ENCODE measurements at regions not wholly inside any gene's neighbourhood (a gene's known extent, or its start where the extent isn't known, plus 50 kb on each side); places are given as distances from the start of the nearest gene placed in this dataset.

DNA sequence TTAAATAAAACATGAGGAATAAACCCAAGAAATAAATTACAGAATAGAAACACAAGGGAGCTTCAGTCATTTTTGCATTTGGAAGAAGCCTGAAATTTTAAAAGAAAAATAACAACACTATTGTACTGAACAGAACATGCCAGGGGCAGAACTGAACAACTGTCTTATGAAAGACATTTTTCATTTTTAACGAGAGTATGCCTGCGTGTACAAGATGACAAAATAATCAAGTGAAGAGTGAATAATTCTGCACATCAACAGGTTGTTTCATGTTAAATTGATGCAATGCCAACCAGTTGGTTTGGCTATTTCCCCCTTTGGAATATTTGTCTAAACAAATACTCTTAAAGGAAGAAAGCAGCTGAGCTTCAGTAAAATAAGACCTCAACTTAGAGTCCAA, 103.3 kb upstream of the BTG1 start:
- TF ChIP-seq, protein P1, sequence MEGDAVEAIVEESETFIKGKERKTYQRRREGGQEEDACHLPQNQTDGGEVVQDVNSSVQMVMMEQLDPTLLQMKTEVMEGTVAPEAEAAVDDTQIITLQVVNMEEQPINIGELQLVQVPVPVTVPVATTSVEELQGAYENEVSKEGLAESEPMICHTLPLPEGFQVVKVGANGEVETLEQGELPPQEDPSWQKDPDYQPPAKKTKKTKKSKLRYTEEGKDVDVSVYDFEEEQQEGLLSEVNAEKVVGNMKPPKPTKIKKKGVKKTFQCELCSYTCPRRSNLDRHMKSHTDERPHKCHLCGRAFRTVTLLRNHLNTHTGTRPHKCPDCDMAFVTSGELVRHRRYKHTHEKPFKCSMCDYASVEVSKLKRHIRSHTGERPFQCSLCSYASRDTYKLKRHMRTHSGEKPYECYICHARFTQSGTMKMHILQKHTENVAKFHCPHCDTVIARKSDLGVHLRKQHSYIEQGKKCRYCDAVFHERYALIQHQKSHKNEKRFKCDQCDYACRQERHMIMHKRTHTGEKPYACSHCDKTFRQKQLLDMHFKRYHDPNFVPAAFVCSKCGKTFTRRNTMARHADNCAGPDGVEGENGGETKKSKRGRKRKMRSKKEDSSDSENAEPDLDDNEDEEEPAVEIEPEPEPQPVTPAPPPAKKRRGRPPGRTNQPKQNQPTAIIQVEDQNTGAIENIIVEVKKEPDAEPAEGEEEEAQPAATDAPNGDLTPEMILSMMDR (IDR thresholded peaks at IDR 0.05) = no peak
- intact Hi-C loops (cut with DNase I, micrococcal nuclease) = no loop called here
- no peaks in the 10 kb centered on the region for H3K4me1 ChIP-seq (ENCODE audit: low read depth)
- no peak for DNase-seq
- no peak overlapping the region for H3K4me3 ChIP-seq
- ATAC-seq = no peak
- H3K36me3 ChIP-seq (ENCODE audit: low read depth) = no peaks in the 10 kb centered on the region
- H3K9me3 ChIP-seq = no peaks in the 10 kb centered on the region

DNA sequence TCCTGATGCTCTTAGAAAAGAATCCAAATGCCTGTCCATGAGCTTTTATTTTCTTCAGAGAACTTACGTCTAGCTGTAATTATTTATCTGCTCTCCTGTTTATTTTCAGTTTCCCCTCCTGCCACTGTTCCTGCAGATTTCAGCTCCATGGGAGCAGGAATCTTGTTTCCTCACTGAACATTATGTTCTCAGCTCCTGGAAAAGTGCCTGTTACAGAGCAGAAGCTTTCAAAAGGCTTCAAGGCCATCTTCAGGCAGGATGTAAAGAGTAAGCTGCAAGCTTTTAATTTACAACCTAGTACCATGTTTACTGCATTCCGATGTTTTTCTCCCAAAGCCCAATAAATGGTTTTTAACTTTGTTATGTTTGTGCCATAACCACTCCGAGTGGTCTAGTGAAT, 98.4 kb upstream of the BTG1 start:
- no peaks in the 10 kb centered on the region for H3K36me3 ChIP-seq (ENCODE audit: low read depth)
- intact Hi-C loops (cut with DNase I, micrococcal nuclease) = no loop called here
- no peaks in the 10 kb centered on the region for H3K9me3 ChIP-seq
- peak in 1 of 3 donors; percentile 12 for DNase-seq
- H3K4me3 ChIP-seq = no peak overlapping the region
- no peaks in the 10 kb centered on the region for H3K4me1 ChIP-seq (ENCODE audit: low read depth)
- TF ChIP-seq, protein P1 (IDR thresholded peaks at IDR 0.05) = no peak
- ATAC-seq = no peak

DNA sequence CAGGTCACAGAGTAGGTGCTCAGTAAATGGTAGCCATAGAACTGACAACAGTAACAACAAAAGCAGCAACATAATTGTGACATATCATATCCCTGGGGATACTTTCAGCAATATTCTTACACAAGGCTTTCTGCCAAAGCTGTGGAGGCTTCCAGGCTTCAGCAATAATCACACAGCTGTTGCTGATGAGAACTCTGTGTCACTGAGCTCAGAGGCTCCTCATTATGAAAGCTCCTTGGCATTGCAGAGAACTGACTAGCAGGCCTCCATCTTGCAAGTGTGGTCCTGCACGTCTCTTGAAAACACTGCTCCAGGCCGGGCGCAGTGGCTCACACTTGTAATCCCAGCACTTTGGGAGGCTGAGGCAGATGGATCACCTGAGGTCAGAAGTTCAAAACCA, 97.3 kb upstream of the BTG1 start:
- H3K4me1 ChIP-seq (ENCODE audit: low read depth) = no peaks in the 10 kb centered on the region
- TF ChIP-seq, protein P1 (IDR thresholded peaks at IDR 0.05) = no peak
- ATAC-seq (no peak), DNase-seq (no peak)
- no peaks in the 10 kb centered on the region for H3K36me3 ChIP-seq (ENCODE audit: low read depth)
- no peaks in the 10 kb centered on the region for H3K9me3 ChIP-seq
- intact Hi-C loops (cut with DNase I, micrococcal nuclease) = no loop called here
- no peak overlapping the region for H3K4me3 ChIP-seq

DNA sequence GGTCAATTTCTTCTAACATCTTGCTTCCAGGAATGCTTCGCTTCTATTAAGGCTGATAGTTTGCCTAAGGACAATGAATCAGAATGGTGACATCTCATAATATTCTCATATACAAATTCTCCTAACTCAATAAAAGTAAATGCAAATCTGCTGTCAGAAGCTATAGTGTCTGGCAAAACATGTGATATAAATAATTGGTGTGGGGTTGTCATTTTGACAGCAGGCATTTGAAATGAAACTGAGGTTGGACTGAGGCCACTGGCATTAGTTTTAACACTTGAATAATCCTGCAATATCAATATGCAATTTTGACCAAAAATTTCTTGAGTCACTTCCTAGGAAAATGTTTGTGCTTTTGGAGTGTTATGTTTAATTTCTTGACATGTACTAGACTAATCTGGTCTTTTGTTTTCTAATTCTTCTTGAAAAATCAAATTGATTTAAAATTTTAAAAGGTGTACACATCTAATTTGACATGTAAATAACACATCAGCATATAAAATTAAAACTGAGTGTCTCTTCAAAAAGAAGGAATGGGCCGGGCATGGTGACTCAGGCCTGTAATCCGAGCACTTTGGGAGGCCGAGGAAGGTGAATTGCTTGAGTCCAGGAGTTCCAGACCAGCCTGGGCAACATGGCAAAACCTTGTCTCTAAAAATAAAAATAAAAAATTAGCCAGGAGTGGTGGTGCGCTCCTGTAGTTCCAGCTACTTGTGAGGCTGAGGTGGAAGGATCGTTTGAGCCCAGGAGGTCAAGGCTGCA, 92.3 kb upstream of the BTG1 start:
- intact Hi-C loops (cut with DNase I, micrococcal nuclease) = no loop called here
- Histone ChIP-seq H3K9me3 (no peaks in the 10 kb centered on the region), H3K4me3 (no peak overlapping the region), H3K4me1 (ENCODE audit: low read depth) (no peaks in the 10 kb centered on the region), H3K36me3 (ENCODE audit: low read depth) (no peaks in the 10 kb centered on the region)
- TF ChIP-seq, protein P1 (IDR thresholded peaks at IDR 0.05) = no peak
- ATAC-seq (no peak), DNase-seq (no peak)

GRCh38 chr12:92237262-92237661, 91.6 kb upstream of the BTG1 start:
- no peak for ATAC-seq
- Histone ChIP-seq H3K36me3 (ENCODE audit: low read depth) (no peaks in the 10 kb centered on the region), H3K4me1 (ENCODE audit: low read depth) (no peaks in the 10 kb centered on the region), H3K9me3 (no peaks in the 10 kb centered on the region), H3K4me3 (no peak overlapping the region)
- TF ChIP-seq, protein P1 (IDR thresholded peaks at IDR 0.05) = no peak
- intact Hi-C loops (cut with DNase I, micrococcal nuclease) = no loop called here
- DNase-seq = no peak

All from mucosa of descending colon (tissue), 3 donors.